ENCODE measurements at regions not wholly inside any gene's neighbourhood (a gene's known extent, or its start where the extent isn't known, plus 50 kb on each side); places are given as distances from the start of the nearest gene placed in this dataset.

DNA sequence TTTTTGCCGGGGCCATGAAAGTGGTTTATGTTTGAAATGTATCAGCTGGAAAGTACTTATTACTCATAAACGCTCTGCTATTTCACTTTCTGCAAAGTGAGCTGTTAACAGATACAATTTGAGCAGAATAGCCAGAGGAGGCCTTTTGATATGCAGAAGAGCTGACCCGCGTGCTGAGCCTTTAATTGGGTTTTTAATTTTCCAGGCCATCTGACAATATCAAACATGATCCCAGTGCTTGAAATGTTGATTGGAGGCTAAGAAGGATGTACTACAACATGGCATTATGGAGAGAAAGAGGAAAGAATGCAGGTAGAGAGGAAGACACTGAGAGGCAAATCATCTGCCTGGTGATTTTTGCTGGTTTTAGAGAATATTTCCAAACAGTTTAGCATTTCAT lies 261.3 kb upstream of the MEIS2 start:
- H3K36me3 Mint-ChIP-seq (ENCODE audit: low read depth): no peaks in the 10 kb centered on the region
- no peak overlapping the region for H3K4me3 Mint-ChIP-seq
- H3K27me3 Mint-ChIP-seq (ENCODE audit: low read depth): no peaks in the 10 kb centered on the region
- peaks cover 5% of the 10 kb centered on the region for H3K4me1 Mint-ChIP-seq
- TF ChIP-seq, protein P1, sequence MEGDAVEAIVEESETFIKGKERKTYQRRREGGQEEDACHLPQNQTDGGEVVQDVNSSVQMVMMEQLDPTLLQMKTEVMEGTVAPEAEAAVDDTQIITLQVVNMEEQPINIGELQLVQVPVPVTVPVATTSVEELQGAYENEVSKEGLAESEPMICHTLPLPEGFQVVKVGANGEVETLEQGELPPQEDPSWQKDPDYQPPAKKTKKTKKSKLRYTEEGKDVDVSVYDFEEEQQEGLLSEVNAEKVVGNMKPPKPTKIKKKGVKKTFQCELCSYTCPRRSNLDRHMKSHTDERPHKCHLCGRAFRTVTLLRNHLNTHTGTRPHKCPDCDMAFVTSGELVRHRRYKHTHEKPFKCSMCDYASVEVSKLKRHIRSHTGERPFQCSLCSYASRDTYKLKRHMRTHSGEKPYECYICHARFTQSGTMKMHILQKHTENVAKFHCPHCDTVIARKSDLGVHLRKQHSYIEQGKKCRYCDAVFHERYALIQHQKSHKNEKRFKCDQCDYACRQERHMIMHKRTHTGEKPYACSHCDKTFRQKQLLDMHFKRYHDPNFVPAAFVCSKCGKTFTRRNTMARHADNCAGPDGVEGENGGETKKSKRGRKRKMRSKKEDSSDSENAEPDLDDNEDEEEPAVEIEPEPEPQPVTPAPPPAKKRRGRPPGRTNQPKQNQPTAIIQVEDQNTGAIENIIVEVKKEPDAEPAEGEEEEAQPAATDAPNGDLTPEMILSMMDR (IDR thresholded peaks at IDR 0.05; ENCODE audit: unreplicated experiment in 3 of 3): no peak
- H3K27ac Mint-ChIP-seq: no peak overlapping the region
- H3K9me3 Mint-ChIP-seq: no peaks in the 10 kb centered on the region

DNA sequence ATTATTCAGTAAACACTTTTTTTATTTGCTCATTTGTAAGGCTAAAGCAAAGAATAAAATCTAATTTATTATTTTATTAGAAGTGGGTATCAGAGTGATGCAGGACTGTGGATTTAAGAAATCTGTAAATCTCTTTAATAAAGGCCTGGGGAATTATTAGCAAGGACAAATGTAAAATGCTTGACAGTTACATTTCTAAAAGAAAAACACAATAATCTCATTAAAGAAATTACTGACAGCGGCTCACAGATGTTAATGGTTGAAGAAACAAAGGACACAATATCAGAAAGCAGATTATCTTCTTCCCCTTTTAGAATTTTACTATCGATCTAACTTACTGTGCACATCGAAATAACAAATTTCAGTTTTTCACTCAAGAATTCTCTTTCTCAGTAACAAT lies 262.1 kb upstream of the MEIS2 start:
- Mint-ChIP-seq H3K4me3 (no peak overlapping the region), H3K27ac (no peak overlapping the region), H3K36me3 (ENCODE audit: low read depth) (no peaks in the 10 kb centered on the region), H3K4me1 (no peaks in the 10 kb centered on the region), H3K9me3 (no peaks in the 10 kb centered on the region), H3K27me3 (ENCODE audit: low read depth) (no peaks in the 10 kb centered on the region)
- TF ChIP-seq, protein P1 (IDR thresholded peaks at IDR 0.05; ENCODE audit: unreplicated experiment in 3 of 3): no peak

DNA sequence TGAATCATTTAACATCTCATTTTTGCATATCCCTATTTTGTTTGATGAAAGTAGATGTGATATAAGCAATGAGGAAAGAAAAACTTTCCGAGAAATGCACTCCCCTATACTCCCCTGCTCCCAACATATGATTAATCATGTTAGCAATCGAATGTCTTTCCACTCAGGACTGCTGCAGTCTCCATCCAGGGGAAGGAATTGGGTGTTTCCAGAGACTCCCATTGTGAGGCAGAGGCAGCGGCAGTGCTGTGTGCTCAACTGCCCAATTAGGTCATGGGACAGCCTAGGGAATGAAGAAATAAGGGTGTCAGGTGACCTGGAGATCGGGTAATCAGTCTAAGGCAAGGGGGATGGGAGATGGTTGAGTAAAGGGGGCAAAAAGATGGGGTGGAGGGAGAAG lies 268.6 kb upstream of the MEIS2 start:
- H3K4me1 Mint-ChIP-seq: no peaks in the 10 kb centered on the region

DNA sequence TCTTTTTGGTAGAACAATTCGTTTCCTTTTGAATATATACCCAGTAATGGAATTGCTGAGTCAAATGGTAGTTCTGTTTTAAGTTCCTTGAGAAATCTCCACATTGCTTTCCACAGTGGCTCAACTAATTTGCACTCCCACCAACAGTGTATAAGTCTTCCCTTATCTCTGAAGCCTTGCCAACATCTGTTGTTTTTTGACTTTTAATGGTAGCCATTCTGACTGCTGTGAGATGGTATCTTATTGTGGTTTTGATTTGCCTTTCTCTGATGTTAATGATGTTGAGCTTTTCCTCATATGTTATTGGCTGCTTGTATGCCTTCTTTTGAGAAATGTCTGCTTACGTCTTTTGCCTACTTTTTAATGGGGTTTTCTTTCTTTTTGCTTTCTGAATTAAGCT lies 270.6 kb upstream of the MEIS2 start:
- no peaks in the 10 kb centered on the region for H3K4me1 Mint-ChIP-seq
- no peaks in the 10 kb centered on the region for H3K27me3 Mint-ChIP-seq (ENCODE audit: low read depth)
- no peak overlapping the region for H3K4me3 Mint-ChIP-seq
- no peaks in the 10 kb centered on the region for H3K9me3 Mint-ChIP-seq
- H3K36me3 Mint-ChIP-seq (ENCODE audit: low read depth): no peaks in the 10 kb centered on the region
- no peak overlapping the region for H3K27ac Mint-ChIP-seq
- TF ChIP-seq, protein P1 (IDR thresholded peaks at IDR 0.05; ENCODE audit: unreplicated experiment in 3 of 3): no peak

More for the DNA sequence above, 268.6 kb upstream of the MEIS2 start:
- Mint-ChIP-seq H3K36me3 (ENCODE audit: low read depth) (no peaks in the 10 kb centered on the region), H3K4me3 (no peak overlapping the region), H3K27me3 (ENCODE audit: low read depth) (no peaks in the 10 kb centered on the region), H3K9me3 (no peaks in the 10 kb centered on the region), H3K27ac (no peak overlapping the region)
- TF ChIP-seq, protein P1 (IDR thresholded peaks at IDR 0.05; ENCODE audit: unreplicated experiment in 3 of 3): no peak

DNA sequence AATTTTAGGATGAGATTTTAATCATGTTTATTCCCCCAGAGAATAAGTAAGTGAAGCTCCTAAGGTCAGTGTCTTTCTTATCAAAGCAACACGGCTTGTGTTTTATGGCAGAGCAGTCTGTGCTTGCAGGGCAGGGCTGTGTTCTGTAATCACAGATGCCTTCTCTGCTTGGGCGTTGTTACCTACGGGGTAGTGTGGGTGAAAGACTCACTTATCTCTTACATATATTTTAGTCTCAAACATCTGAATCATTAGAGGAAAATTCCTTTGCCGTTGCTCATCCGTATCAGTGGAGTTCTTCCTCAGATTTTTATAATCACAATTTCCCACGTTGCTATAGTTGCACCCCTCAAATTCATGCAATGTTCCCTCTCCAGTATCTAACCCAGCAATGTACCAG lies 271.7 kb upstream of the MEIS2 start:
- H3K4me3 Mint-ChIP-seq: no peak overlapping the region
- H3K36me3 Mint-ChIP-seq (ENCODE audit: low read depth): no peaks in the 10 kb centered on the region
- no peaks in the 10 kb centered on the region for H3K9me3 Mint-ChIP-seq
- no peaks in the 10 kb centered on the region for H3K27me3 Mint-ChIP-seq (ENCODE audit: low read depth)
- no peak overlapping the region for H3K27ac Mint-ChIP-seq
- H3K4me1 Mint-ChIP-seq: no peaks in the 10 kb centered on the region
- TF ChIP-seq, protein P1 (IDR thresholded peaks at IDR 0.05; ENCODE audit: unreplicated experiment in 3 of 3): no peak

DNA sequence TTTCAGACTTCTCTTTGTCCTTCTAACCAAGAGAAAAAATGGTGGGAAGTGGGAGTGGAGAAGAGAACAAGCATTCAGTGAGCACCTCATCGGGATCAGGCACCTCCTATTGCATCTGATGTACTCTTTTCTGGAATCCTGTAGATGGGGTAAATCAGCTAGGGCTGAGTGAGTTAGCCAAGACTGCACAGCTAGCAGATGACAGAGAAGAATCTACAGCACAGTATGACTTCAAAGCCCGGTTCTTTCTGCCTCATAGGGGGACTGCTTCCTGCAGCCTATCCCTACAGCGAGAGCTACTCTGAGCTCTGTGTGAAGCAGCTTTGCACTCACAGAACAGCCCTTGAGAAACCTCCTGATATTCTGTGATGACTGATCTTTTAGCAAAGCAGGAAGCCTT lies 275.2 kb upstream of the MEIS2 start:
- H3K27ac Mint-ChIP-seq: no peak overlapping the region
- no peak overlapping the region for H3K4me3 Mint-ChIP-seq
- TF ChIP-seq, protein P1 (IDR thresholded peaks at IDR 0.05; ENCODE audit: unreplicated experiment in 3 of 3): no peak
- no peaks in the 10 kb centered on the region for H3K36me3 Mint-ChIP-seq (ENCODE audit: low read depth)
- H3K4me1 Mint-ChIP-seq: no peaks in the 10 kb centered on the region
- peaks cover 8% of the 10 kb centered on the region for H3K9me3 Mint-ChIP-seq
- H3K27me3 Mint-ChIP-seq (ENCODE audit: low read depth): no peaks in the 10 kb centered on the region

Data from nephron (organoid).